ENCODE measurements at regions not wholly inside any gene's neighbourhood (a gene's known extent, or its start where the extent isn't known, plus 50 kb on each side); places are given as distances from the start of the nearest gene placed in this dataset.

- no peak overlapping the region for H3K27ac Mint-ChIP-seq
Measured at GRCh38 chr1:244324176-244324883, 127.4 kb downstream of the ADSS2 start.

DNA sequence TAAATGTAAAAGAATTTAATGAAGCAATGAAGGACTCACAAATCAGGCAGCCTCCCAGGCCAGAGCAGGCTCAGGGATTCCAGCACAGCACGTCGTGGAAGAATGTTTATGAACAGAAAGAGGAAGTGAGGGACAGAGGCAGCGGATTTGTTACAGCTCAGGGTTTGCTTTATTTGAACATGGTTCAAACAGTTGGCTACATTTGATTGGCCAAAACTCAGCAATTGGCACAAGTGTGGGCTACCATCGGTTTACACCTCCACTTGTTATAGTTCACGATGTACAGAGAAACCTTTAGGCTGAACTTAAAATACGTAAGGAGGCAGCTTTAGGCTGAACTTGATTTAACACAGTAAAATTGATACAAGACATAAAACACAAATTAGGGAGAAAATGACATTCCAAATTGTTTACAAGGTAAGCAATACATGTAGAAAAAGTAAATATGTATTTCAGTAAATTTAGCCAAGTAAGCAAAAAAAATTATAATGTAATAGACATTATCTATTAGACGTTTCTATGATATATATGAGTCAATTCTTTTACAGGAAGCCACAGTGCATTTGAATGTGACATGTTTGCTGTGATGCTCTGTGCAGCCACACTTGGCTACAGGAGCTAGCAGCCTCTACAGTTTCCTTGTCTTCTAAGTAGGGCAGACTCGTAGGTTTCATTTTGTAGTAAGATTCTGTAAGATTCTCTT is 126.5 kb downstream of the ADSS2 start:
- H3K27me3 ChIP-seq, result no peaks in the 10 kb centered on the region
- no peaks in the 10 kb centered on the region for H3K36me3 ChIP-seq
- no peak overlapping the region for H3K27ac Mint-ChIP-seq
- peaks cover 5% of the 10 kb centered on the region for H3K27me3 Mint-ChIP-seq (ENCODE audit: insufficient read depth, low read depth)
- no peaks in the 10 kb centered on the region for H3K4me1 Mint-ChIP-seq
- H3K4me1 ChIP-seq, result no peaks in the 10 kb centered on the region
- no peak overlapping the region for H3K4me3 ChIP-seq
- H3K27ac ChIP-seq, result no peak overlapping the region
- no peak overlapping the region for H3K4me2 ChIP-seq
- H4K20me1 ChIP-seq (ENCODE audit: low read depth), result no peaks in the 10 kb centered on the region
- peaks cover 11% of the 10 kb centered on the region for H3K9me3 Mint-ChIP-seq
- no peak for DNase-seq (ENCODE audit: low spot score)
- H3K79me2 ChIP-seq (ENCODE audit: low read depth), result no peaks in the 10 kb centered on the region
- H3F3A ChIP-seq (ENCODE audit: low read depth), result no peaks in the 10 kb centered on the region
- no peak overlapping the region for H3K4me3 Mint-ChIP-seq
- H3K9ac ChIP-seq, result no peak overlapping the region
- no peak overlapping the region for H2AFZ ChIP-seq (replicated peaks)
- TF ChIP-seq EZH2 (IDR thresholded peaks at IDR 0.05) (no peak), CTCF (IDR thresholded peaks at IDR 0.05) (no peak), EZH2phosphoT487 (IDR thresholded peaks at IDR 0.05) (no peak)
- peaks cover 7% of the 10 kb centered on the region for H3K9me3 ChIP-seq (ENCODE audit: low read depth)
- peaks cover 1% of the 10 kb centered on the region for H3K36me3 Mint-ChIP-seq

More at GRCh38 chr1:244324176-244324883, 127.4 kb downstream of the ADSS2 start:
- H3K79me2 ChIP-seq (ENCODE audit: low read depth), result no peaks in the 10 kb centered on the region
- H3K9ac ChIP-seq, result no peak overlapping the region
- H2AFZ ChIP-seq (replicated peaks), result no peak overlapping the region
- no peaks in the 10 kb centered on the region for H4K20me1 ChIP-seq (ENCODE audit: low read depth)
- H3K9me3 Mint-ChIP-seq, result peaks cover 11% of the 10 kb centered on the region
- peaks cover 7% of the 10 kb centered on the region for H3K9me3 ChIP-seq (ENCODE audit: low read depth)
- DNase-seq (ENCODE audit: low spot score), result no peak
- no peaks in the 10 kb centered on the region for H3F3A ChIP-seq (ENCODE audit: low read depth)
- no peaks in the 10 kb centered on the region for H3K4me1 Mint-ChIP-seq
- no peak overlapping the region for H3K4me2 ChIP-seq
- H3K27ac ChIP-seq, result no peak overlapping the region
- TF ChIP-seq EZH2 (IDR thresholded peaks at IDR 0.05), result no peak
- TF ChIP-seq CTCF (IDR thresholded peaks at IDR 0.05), result no peak
- no peak for TF ChIP-seq EZH2phosphoT487 (IDR thresholded peaks at IDR 0.05)
- H3K27me3 Mint-ChIP-seq (ENCODE audit: insufficient read depth, low read depth), result peaks cover 5% of the 10 kb centered on the region
- H3K36me3 ChIP-seq, result no peaks in the 10 kb centered on the region
- no peaks in the 10 kb centered on the region for H3K27me3 ChIP-seq
- H3K4me1 ChIP-seq, result no peaks in the 10 kb centered on the region
- H3K4me3 Mint-ChIP-seq, result no peak overlapping the region
- no peak overlapping the region for H3K4me3 ChIP-seq
- H3K36me3 Mint-ChIP-seq, result peaks cover 1% of the 10 kb centered on the region

DNA sequence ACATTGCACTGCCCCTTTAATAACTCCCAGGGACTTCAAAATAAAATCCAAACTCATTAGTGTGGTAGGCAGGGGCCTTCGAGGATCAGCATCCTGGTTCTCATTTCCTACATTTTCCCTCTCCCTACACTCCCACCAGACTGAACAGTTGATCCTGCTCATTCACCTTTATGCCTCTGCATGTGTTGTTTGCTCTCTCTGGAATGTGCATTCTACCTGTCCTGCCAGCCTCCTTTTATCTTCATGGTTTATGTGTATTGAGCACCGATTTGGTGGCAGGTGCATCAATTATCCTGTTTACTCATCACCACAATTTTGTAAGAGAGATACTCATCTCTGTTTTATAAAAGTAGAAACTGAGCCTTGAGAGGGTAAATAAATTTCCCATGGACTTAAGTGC is 125.0 kb downstream of the ADSS2 start:
- Histone ChIP-seq H3K9ac (no peak overlapping the region), H3F3A (ENCODE audit: low read depth) (no peaks in the 10 kb centered on the region), H3K4me3 (no peak overlapping the region), H3K36me3 (no peaks in the 10 kb centered on the region), H2AFZ (replicated peaks) (peak overlapping the region; percentile 36), H3K27ac (no peak overlapping the region), H3K4me1 (no peaks in the 10 kb centered on the region), H4K20me1 (ENCODE audit: low read depth) (no peaks in the 10 kb centered on the region), H3K4me2 (no peak overlapping the region), H3K9me3 (ENCODE audit: low read depth) (peaks cover 7% of the 10 kb centered on the region), H3K79me2 (ENCODE audit: low read depth) (no peaks in the 10 kb centered on the region), H3K27me3 (no peaks in the 10 kb centered on the region)
- Mint-ChIP-seq H3K27me3 (ENCODE audit: insufficient read depth, low read depth) (peaks cover 5% of the 10 kb centered on the region), H3K9me3 (peaks cover 14% of the 10 kb centered on the region), H3K4me1 (no peaks in the 10 kb centered on the region), H3K27ac (no peak overlapping the region), H3K36me3 (peaks cover 1% of the 10 kb centered on the region), H3K4me3 (no peak overlapping the region)
- TF ChIP-seq CTCF (IDR thresholded peaks at IDR 0.05) (no peak), EZH2 (IDR thresholded peaks at IDR 0.05) (no peak), EZH2phosphoT487 (IDR thresholded peaks at IDR 0.05) (no peak)
- no peak for DNase-seq (ENCODE audit: low spot score)

Data from neural progenitor cell (in vitro differentiated cells).